Activated CD4-positive, alpha-beta T cell treated with anti-CD3 and anti-CD28 coated beads, Interleukin-2, amount 10 ng/mL, durations not matched to agents 24 days and 14 days (primary cell): ENCODE measurements at regions not wholly inside any gene's neighbourhood (a gene's known extent, or its start where the extent isn't known, plus 50 kb on each side); places are given as distances from the start of the nearest gene placed in this dataset.

ENCODE experiments used
- DNase-seq: peaks from one replicate; pipeline ENCODE4 v3.0.0; 2022
- H3K27ac Mint-ChIP-seq: one replicate; pipeline ENCODE4 v1.8.0; 2022; ENCODE audit warnings: mild to moderate bottlenecking, mixed read lengths
- H3K27me3 Mint-ChIP-seq: one replicate; pipeline ENCODE4 v1.8.0; 2022; ENCODE audit warnings: mixed read lengths
- H3K36me3 Mint-ChIP-seq: one replicate; pipeline ENCODE4 v1.8.0; 2022; ENCODE audit warnings: low read depth, mild to moderate bottlenecking, mixed read lengths
- H3K4me1 Mint-ChIP-seq: one replicate; pipeline ENCODE4 v1.8.0; 2021; ENCODE audit warnings: mixed read lengths
- H3K4me3 Mint-ChIP-seq: one replicate; pipeline ENCODE4 v1.8.0; 2022; ENCODE audit warnings: mild to moderate bottlenecking, moderate library complexity, mixed read lengths
- H3K9me3 Mint-ChIP-seq: one replicate; pipeline ENCODE4 v1.8.0; 2021; ENCODE audit warnings: mixed read lengths
- intact Hi-C: fragments of 100-400 bp; cut with micrococcal nuclease; formaldehyde crosslinking; loops from one replicate; pipeline ENCODE4 v1.15.1; 2023

GRCh38 chr16:73232555-73233328 is 184.8 kb upstream of the ZFHX3 start:
- Mint-ChIP-seq H3K27ac (no peak overlapping the region), H3K9me3 (no peaks in the 10 kb centered on the region), H3K36me3 (no peaks in the 10 kb centered on the region), H3K27me3 (no peaks in the 10 kb centered on the region), H3K4me1 (no peaks in the 10 kb centered on the region), H3K4me3 (no peak overlapping the region)
- intact Hi-C loops, result no loop called here
- no peak for DNase-seq

GRCh38 chr16:73231944-73232554 is 184.1 kb upstream of the ZFHX3 start:
- H3K36me3 Mint-ChIP-seq, result no peaks in the 10 kb centered on the region
- H3K27me3 Mint-ChIP-seq, result no peaks in the 10 kb centered on the region
- H3K27ac Mint-ChIP-seq, result no peak overlapping the region
- intact Hi-C loops, result no loop called here
- DNase-seq, result no peak
- no peak overlapping the region for H3K4me3 Mint-ChIP-seq
- no peaks in the 10 kb centered on the region for H3K9me3 Mint-ChIP-seq
- no peaks in the 10 kb centered on the region for H3K4me1 Mint-ChIP-seq

- no peak for DNase-seq
- no peak overlapping the region for H3K4me3 Mint-ChIP-seq
- intact Hi-C loops, result no loop called here
- H3K4me1 Mint-ChIP-seq, result no peaks in the 10 kb centered on the region
- no peak overlapping the region for H3K27ac Mint-ChIP-seq
- H3K27me3 Mint-ChIP-seq, result no peaks in the 10 kb centered on the region
- H3K9me3 Mint-ChIP-seq, result no peaks in the 10 kb centered on the region
- H3K36me3 Mint-ChIP-seq, result no peaks in the 10 kb centered on the region
Measured at GRCh38 chr16:73231379-73231778, 183.5 kb upstream of the ZFHX3 start.

GRCh38 chr16:73230651-73231050 is 182.7 kb upstream of the ZFHX3 start:
- Mint-ChIP-seq H3K4me3 (no peak overlapping the region), H3K27ac (no peak overlapping the region), H3K36me3 (no peaks in the 10 kb centered on the region), H3K9me3 (no peaks in the 10 kb centered on the region), H3K4me1 (no peaks in the 10 kb centered on the region), H3K27me3 (no peaks in the 10 kb centered on the region)
- no peak for DNase-seq
- intact Hi-C loops, result no loop called here

GRCh38 chr16:73228649-73229048 is 180.7 kb upstream of the ZFHX3 start:
- no peak for DNase-seq
- Mint-ChIP-seq H3K4me1 (no peaks in the 10 kb centered on the region), H3K36me3 (no peaks in the 10 kb centered on the region), H3K27ac (no peak overlapping the region), H3K9me3 (no peaks in the 10 kb centered on the region), H3K27me3 (no peaks in the 10 kb centered on the region), H3K4me3 (no peak overlapping the region)
- intact Hi-C loops, result no loop called here

- intact Hi-C loops, result no loop called here
- no peaks in the 10 kb centered on the region for H3K27me3 Mint-ChIP-seq
- H3K4me3 Mint-ChIP-seq, result no peak overlapping the region
Measured at GRCh38 chr16:73226675-73227074, 178.7 kb upstream of the ZFHX3 start.

GRCh38 chr16:73225983-73226382 is 178.1 kb upstream of the ZFHX3 start:
- H3K27me3 Mint-ChIP-seq, result no peaks in the 10 kb centered on the region
- no peak overlapping the region for H3K4me3 Mint-ChIP-seq
- intact Hi-C loops, result no loop called here
- H3K4me1 Mint-ChIP-seq, result no peaks in the 10 kb centered on the region
- no peak for DNase-seq
- no peak overlapping the region for H3K27ac Mint-ChIP-seq
- no peaks in the 10 kb centered on the region for H3K9me3 Mint-ChIP-seq
- no peaks in the 10 kb centered on the region for H3K36me3 Mint-ChIP-seq

More at GRCh38 chr16:73226675-73227074, 178.7 kb upstream of the ZFHX3 start:
- Mint-ChIP-seq H3K9me3 (no peaks in the 10 kb centered on the region), H3K4me1 (no peaks in the 10 kb centered on the region), H3K36me3 (no peaks in the 10 kb centered on the region), H3K27ac (no peak overlapping the region)
- no peak for DNase-seq

GRCh38 chr16:73220836-73221235 is 172.9 kb upstream of the ZFHX3 start:
- Mint-ChIP-seq H3K27me3 (no peaks in the 10 kb centered on the region), H3K36me3 (no peaks in the 10 kb centered on the region), H3K4me1 (no peaks in the 10 kb centered on the region), H3K27ac (no peak overlapping the region), H3K9me3 (no peaks in the 10 kb centered on the region), H3K4me3 (no peak overlapping the region)
- DNase-seq, result no peak
- intact Hi-C loops, result no loop called here

- Mint-ChIP-seq H3K4me3 (no peak overlapping the region), H3K27me3 (no peaks in the 10 kb centered on the region), H3K27ac (no peak overlapping the region), H3K36me3 (no peaks in the 10 kb centered on the region), H3K4me1 (no peaks in the 10 kb centered on the region), H3K9me3 (no peaks in the 10 kb centered on the region)
- no peak for DNase-seq
- intact Hi-C loops, result no loop called here
Measured at GRCh38 chr16:73219176-73219575, 171.2 kb upstream of the ZFHX3 start.

GRCh38 chr16:73217654-73218053 is 169.7 kb upstream of the ZFHX3 start:
- H3K27ac Mint-ChIP-seq, result no peak overlapping the region
- H3K4me3 Mint-ChIP-seq, result no peak overlapping the region
- no peaks in the 10 kb centered on the region for H3K36me3 Mint-ChIP-seq
- H3K4me1 Mint-ChIP-seq, result no peaks in the 10 kb centered on the region
- no peaks in the 10 kb centered on the region for H3K9me3 Mint-ChIP-seq
- intact Hi-C loops, result no loop called here
- no peak for DNase-seq
- H3K27me3 Mint-ChIP-seq, result no peaks in the 10 kb centered on the region

GRCh38 chr16:73216932-73217331 is 169.0 kb upstream of the ZFHX3 start:
- no peak overlapping the region for H3K4me3 Mint-ChIP-seq
- H3K27me3 Mint-ChIP-seq, result no peaks in the 10 kb centered on the region
- H3K27ac Mint-ChIP-seq, result no peak overlapping the region
- no peaks in the 10 kb centered on the region for H3K4me1 Mint-ChIP-seq
- no peak for DNase-seq
- no peaks in the 10 kb centered on the region for H3K9me3 Mint-ChIP-seq
- no peaks in the 10 kb centered on the region for H3K36me3 Mint-ChIP-seq
- intact Hi-C loops, result no loop called here

- no peaks in the 10 kb centered on the region for H3K9me3 Mint-ChIP-seq
- H3K4me1 Mint-ChIP-seq, result no peaks in the 10 kb centered on the region
- H3K4me3 Mint-ChIP-seq, result no peak overlapping the region
- DNase-seq, result no peak
- no peak overlapping the region for H3K27ac Mint-ChIP-seq
- no peaks in the 10 kb centered on the region for H3K27me3 Mint-ChIP-seq
- intact Hi-C loops, result no loop called here
- no peaks in the 10 kb centered on the region for H3K36me3 Mint-ChIP-seq
Measured at GRCh38 chr16:73215678-73216377, 167.9 kb upstream of the ZFHX3 start.

GRCh38 chr16:73214825-73215677 is 167.1 kb upstream of the ZFHX3 start:
- H3K4me3 Mint-ChIP-seq, result no peak overlapping the region
- no peaks in the 10 kb centered on the region for H3K4me1 Mint-ChIP-seq
- H3K27me3 Mint-ChIP-seq, result no peaks in the 10 kb centered on the region
- intact Hi-C loops, result no loop called here
- H3K27ac Mint-ChIP-seq, result no peak overlapping the region
- DNase-seq, result no peak
- no peaks in the 10 kb centered on the region for H3K9me3 Mint-ChIP-seq
- H3K36me3 Mint-ChIP-seq, result no peaks in the 10 kb centered on the region
